ENCODE measurements at regions not wholly inside any gene's neighbourhood (a gene's known extent, or its start where the extent isn't known, plus 50 kb on each side); places are given as distances from the start of the nearest gene placed in this dataset.

DNA sequence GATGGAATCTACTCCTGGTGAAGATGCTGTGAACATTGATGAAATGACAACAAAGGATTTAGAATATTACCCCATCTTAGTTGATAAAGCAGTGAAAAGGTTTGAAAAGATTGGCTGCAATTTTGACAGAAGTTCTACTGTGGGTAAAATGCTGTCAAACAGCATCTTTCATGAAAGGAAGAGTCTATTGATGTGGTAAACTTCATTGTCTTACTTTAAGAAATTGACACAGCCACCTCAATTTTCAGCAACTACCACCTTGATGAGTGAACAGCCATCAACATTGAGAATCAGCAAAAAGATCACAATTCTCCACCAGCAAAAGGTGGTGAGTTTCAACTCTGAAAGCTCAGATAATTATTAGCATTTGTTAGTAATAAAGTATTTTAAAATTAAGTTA, 310.3 kb upstream of the RBMS1 start:
- H3K4me1 Mint-ChIP-seq = no peaks in the 10 kb centered on the region
- H3K36me3 ChIP-seq (replicated peaks in 1 of 2; ENCODE audit: control insufficient read depth in 1 of 2, insufficient read depth in 2 of 2, low read length in 2 of 2) = no peaks in the 10 kb centered on the region
- H3K27me3 Mint-ChIP-seq (ENCODE audit: low read depth in 3 of 3) = peaks cover 0 to 1% (median 0%) of the 10 kb centered on the region in 3 donors
- H3K4me3 ChIP-seq (replicated peaks in 1 of 3; ENCODE audit: low read depth in 2 of 3, low read length in 3 of 3) = no peak overlapping the region
- no peak overlapping the region for H3K4me2 ChIP-seq (replicated peaks; ENCODE audit: extremely low read depth, low read length, poor library complexity, severe bottlenecking)
- H3K27ac ChIP-seq (ENCODE audit: low read depth in 1 of 2, low read length in 2 of 2) = no peak overlapping the region
- H3K79me2 ChIP-seq (ENCODE audit: insufficient read depth, low read length) = no peaks in the 10 kb centered on the region
- H3K27me3 ChIP-seq (ENCODE audit: control insufficient read depth in 2 of 2, insufficient read depth in 2 of 2, low read length in 2 of 2) = no peaks in the 10 kb centered on the region
- H3K4me1 ChIP-seq (ENCODE audit: control insufficient read depth in 1 of 2, insufficient read depth in 2 of 2, low read length in 2 of 2) = no peaks in the 10 kb centered on the region
- peaks cover 0 to 10% of the 10 kb centered on the region in 2 donors for H3K9me3 ChIP-seq (replicated peaks in 1 of 2; ENCODE audit: control insufficient read depth in 1 of 2, insufficient read depth in 1 of 2, low read length in 2 of 2)
- H3K9me3 Mint-ChIP-seq = peaks cover 3 to 25% (median 13%) of the 10 kb centered on the region in 7 donors
- DNase-seq = no peak
- H4K20me1 ChIP-seq (ENCODE audit: insufficient read depth, low read length) = no peaks in the 10 kb centered on the region
- no peak overlapping the region for H3K9ac ChIP-seq (ENCODE audit: insufficient read depth, low read length, poor library complexity, severe bottlenecking)
- intact Hi-C loops (cut with micrococcal nuclease) = no loop called here
- no peak overlapping the region for H3K4me3 Mint-ChIP-seq
- no peaks in the 10 kb centered on the region for H3K36me3 Mint-ChIP-seq
- H2AFZ ChIP-seq (ENCODE audit: insufficient read depth, low read depth, low read length, poor library complexity, severe bottlenecking) = no peak overlapping the region
- H3K27ac Mint-ChIP-seq = no peak overlapping the region
- TF ChIP-seq, protein P1, sequence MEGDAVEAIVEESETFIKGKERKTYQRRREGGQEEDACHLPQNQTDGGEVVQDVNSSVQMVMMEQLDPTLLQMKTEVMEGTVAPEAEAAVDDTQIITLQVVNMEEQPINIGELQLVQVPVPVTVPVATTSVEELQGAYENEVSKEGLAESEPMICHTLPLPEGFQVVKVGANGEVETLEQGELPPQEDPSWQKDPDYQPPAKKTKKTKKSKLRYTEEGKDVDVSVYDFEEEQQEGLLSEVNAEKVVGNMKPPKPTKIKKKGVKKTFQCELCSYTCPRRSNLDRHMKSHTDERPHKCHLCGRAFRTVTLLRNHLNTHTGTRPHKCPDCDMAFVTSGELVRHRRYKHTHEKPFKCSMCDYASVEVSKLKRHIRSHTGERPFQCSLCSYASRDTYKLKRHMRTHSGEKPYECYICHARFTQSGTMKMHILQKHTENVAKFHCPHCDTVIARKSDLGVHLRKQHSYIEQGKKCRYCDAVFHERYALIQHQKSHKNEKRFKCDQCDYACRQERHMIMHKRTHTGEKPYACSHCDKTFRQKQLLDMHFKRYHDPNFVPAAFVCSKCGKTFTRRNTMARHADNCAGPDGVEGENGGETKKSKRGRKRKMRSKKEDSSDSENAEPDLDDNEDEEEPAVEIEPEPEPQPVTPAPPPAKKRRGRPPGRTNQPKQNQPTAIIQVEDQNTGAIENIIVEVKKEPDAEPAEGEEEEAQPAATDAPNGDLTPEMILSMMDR (IDR thresholded peaks at IDR 0.05) = no peak

DNA sequence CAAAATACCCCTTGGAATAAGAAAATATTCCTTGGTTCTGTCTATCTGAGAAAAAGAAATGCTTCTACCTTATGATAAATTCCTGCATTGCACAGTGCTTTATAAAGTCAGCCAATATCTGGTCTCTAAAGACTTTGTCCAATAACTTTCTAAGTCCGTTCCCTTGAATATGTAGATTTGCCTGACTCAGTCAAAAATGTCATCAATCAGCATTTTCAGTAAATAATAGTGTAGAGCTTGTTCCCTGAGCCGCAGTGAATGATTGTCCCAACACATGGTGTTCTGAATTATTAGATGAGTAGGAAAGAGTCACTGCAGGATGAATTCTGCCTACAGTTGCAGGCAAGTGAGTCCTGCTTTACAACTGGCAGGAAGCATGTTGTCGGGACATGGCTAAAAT, 316.8 kb upstream of the RBMS1 start:
- H3K36me3 ChIP-seq (replicated peaks in 1 of 2; ENCODE audit: control insufficient read depth in 1 of 2, insufficient read depth in 2 of 2, low read length in 2 of 2) = no peaks in the 10 kb centered on the region
- peaks cover 3 to 17% (median 8%) of the 10 kb centered on the region in 7 donors for H3K9me3 Mint-ChIP-seq
- H3K4me1 ChIP-seq (ENCODE audit: control insufficient read depth in 1 of 2, insufficient read depth in 2 of 2, low read length in 2 of 2) = no peaks in the 10 kb centered on the region
- TF ChIP-seq, protein P1 (IDR thresholded peaks at IDR 0.05) = no peak
- H3K27me3 Mint-ChIP-seq (ENCODE audit: low read depth in 3 of 3) = peaks cover 0 to 1% (median 1%) of the 10 kb centered on the region in 3 donors
- peaks cover 0 to 10% of the 10 kb centered on the region in 2 donors for H3K9me3 ChIP-seq (replicated peaks in 1 of 2; ENCODE audit: control insufficient read depth in 1 of 2, insufficient read depth in 1 of 2, low read length in 2 of 2)
- H3K9ac ChIP-seq (ENCODE audit: insufficient read depth, low read length, poor library complexity, severe bottlenecking) = no peak overlapping the region
- H4K20me1 ChIP-seq (ENCODE audit: insufficient read depth, low read length) = no peaks in the 10 kb centered on the region
- H3K4me3 ChIP-seq (replicated peaks in 1 of 3; ENCODE audit: low read depth in 2 of 3, low read length in 3 of 3) = no peak overlapping the region
- 80% methylated on average over 1 of the region's 3 CpGs for WGBS (ENCODE audit: insufficient coverage)
- no peak overlapping the region for H3K4me2 ChIP-seq (replicated peaks; ENCODE audit: extremely low read depth, low read length, poor library complexity, severe bottlenecking)
- H3K27me3 ChIP-seq (ENCODE audit: control insufficient read depth in 2 of 2, insufficient read depth in 2 of 2, low read length in 2 of 2) = no peaks in the 10 kb centered on the region
- no peak overlapping the region for H3K4me3 Mint-ChIP-seq
- no peaks in the 10 kb centered on the region for H3K79me2 ChIP-seq (ENCODE audit: insufficient read depth, low read length)
- no peak overlapping the region for H3K27ac ChIP-seq (ENCODE audit: low read depth in 1 of 2, low read length in 2 of 2)
- no peaks in the 10 kb centered on the region for H3K36me3 Mint-ChIP-seq
- H3K4me1 Mint-ChIP-seq = no peaks in the 10 kb centered on the region
- H3K27ac Mint-ChIP-seq = no peak overlapping the region
- H2AFZ ChIP-seq (ENCODE audit: insufficient read depth, low read depth, low read length, poor library complexity, severe bottlenecking) = no peak overlapping the region
- intact Hi-C loops (cut with micrococcal nuclease) = no loop called here
- no peak for DNase-seq

Data from CD14-positive monocyte (primary cell).